ENCODE measurements at regions not wholly inside any gene's neighbourhood (a gene's known extent, or its start where the extent isn't known, plus 50 kb on each side); places are given as distances from the start of the nearest gene placed in this dataset.
"Not testable (repeated sequence)": the region's sequence is repeated elsewhere in the genome, so short reads cannot be mapped to it uniquely, and the experiment has no call there.

DNA sequence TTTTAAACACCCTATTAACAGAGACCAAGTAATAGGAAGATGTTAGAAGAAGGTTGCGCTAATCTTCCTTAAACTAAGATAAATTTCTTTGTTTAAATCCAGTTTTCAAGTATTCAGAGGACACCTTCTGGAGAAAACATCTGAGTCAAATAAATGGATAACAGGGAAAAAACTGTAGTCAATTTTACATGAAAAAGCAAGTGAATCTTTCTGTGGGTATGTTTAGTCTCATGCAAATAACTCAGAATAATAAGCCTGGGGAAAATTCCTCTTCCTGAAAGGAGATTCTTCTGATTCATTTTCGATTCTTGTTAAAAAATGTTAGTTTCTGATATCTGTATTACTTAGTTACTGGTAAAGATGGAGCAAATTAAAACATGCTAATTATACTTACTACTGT, 145.5 kb downstream of the CTH start:
- DNase-seq: no peak

GRCh38 chr1:70567167-70567566, 156.1 kb downstream of the CTH start:
- no peak for DNase-seq

DNA sequence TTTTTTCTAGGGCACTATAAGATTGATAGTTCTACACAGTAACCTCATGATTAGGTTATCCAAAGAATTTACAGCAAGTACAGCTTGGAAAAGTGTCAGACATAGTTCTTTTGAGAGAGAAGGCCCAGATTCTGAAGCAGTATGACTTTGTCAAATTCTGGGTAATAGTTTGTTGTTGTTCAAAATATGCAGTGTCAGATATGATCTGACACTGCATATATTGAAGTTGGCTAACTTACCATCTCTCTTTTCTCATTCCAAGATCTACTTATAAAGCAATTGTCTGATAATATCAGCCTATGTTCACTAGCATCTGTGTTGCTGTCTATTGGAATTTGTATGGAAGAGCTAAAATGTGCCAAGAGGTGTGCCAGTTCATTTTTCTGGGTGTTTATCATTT, 160.1 kb downstream of the CTH start:
- DNase-seq: no peak

DNA sequence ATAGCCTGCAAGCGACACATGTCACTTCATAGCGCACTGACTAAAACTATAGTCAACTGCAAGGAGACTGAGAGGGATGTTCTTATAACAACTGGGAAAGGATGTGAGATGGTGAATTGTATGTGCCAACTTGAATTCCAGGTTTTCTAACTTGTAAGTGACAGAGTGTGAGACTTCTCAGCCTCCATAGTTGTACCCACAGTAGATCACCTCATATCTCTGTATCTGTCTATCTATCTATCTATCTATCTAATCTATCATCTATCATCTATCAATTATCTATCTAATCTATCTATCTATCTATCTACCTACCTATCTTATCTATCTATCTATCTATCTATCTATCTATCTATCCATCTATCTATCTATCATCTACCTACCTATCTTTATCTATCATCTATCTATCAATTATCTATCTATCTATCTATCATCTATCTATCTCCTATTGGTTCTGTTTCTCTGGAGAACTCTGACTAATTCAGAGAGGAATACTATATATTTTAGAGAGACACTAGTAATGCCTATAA, 162.3 kb downstream of the CTH start:
- DNase-seq: no peak

DNA sequence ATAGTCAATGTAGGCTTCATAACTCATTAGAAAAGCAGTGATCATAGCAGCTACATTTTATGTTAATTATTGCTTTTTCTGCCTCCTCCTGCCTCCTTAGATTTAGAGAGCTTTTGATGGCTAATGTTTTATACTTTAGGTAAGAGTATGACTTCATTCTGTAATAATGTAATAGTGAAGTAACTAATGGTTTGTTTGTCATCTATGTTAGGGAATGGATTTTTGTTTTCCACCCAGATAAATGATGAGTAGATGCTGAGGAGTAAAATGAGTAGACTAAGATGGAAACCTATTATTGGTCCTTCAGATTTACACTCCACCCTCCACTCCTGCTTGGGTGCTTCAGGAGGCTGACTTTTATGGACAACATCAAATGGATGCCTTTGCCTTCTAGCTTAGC, 170.6 kb downstream of the CTH start:
- no peak for DNase-seq

GRCh38 chr1:70583522-70583921, 172.5 kb downstream of the CTH start:
- no peak for DNase-seq

DNA sequence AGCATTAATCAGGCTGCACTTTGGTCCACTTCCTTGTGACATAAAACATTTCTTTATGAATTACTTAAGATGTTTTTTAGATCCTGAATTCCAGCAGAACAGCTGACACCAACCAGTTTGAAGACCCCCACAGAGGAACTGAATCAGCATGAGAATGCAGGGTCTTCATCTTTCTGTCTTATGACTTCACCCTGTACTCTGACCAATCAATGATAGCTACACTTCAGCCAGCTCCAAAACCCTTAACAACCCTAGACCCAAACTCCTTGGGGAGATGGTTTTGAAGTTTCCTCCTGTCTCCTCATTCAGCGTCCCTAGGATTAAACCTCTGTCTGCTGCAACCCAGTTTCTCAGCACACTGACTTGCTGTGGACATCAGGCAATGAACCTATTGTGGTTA, 175.0 kb downstream of the CTH start:
- DNase-seq: no peak

GRCh38 chr1:70587872-70588366, 176.9 kb downstream of the CTH start:
- DNase-seq: no peak

DNA sequence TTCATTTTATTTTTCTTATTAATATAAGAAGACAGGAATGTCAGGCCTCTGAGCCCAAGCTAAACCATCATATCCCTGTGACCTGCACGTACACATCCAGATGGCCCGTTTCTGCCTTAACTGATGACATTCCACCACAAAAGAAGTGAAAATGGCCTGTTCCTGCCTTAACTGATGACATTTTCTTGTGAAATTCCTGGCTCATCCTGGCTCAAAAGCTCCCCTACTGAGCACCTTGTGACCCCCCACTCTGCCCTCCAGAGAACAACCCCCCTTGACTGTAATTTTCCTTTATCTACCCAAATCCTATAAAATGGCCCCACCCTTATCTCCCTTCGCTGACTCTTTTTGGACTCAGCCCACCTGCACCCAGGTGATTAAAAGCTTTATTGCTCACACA, 182.5 kb downstream of the CTH start:
- not testable (repeated sequence) for DNase-seq

DNA sequence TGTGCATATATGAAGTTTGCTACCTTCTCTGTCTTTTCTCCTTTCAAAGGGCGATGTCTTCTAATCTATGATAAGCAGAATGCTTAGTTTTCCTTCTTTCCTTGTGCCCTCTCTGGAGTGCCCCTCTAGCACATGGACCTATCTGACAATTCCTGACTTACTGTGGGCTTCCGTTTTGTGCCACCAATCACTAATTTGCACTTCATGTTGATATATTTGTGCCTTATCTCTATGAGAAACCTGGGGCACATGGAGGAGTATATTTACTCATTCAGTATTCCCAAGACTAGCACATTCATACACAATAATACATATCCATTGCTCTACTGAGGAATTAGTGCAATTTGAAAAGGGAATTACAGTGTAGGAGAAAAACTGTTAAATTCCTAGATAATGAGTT, 197.7 kb downstream of the CTH start:
- no peak for DNase-seq

DNA sequence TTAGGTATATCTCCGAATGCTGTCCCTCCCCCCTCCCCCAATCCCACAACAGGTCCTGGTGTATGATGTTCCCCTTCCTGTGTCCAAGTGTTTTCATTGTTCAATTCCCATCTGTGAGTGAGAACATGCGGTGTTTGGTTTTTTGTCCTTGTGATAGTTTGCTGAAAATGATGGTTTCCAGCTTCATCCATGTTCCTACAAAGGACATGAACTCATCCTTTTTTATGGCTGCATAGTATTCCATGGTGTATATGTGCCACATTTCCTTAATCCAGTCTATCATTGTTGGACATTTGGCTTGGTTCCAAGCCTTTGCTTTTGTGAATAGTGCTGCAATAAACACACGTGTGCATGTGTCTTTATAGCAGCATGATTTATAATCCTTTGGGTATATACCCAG, 199.1 kb downstream of the CTH start:
- DNase-seq: not testable (repeated sequence)

DNA sequence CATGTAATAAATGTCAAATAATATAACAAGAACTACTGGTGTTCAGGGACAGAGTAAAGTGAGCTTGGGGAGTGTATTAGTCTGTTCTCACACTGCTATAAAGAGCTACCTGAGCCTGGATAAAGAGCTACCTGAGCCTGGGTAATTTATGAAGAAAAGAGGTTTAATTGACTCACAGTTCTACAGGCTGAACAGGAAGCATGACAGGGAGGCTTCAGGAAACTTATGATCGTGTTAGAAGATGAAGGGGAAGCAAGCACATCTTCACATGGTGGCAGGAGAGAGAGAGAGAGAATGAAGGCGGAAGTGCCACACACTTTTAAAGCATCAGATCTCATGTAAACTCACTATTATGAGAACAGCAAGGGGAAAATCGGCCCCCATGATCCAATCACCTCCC, 205.9 kb downstream of the CTH start:
- no peak for DNase-seq

GRCh38 chr1:70617728-70618127, 206.7 kb downstream of the CTH start:
- DNase-seq: no peak

DNA sequence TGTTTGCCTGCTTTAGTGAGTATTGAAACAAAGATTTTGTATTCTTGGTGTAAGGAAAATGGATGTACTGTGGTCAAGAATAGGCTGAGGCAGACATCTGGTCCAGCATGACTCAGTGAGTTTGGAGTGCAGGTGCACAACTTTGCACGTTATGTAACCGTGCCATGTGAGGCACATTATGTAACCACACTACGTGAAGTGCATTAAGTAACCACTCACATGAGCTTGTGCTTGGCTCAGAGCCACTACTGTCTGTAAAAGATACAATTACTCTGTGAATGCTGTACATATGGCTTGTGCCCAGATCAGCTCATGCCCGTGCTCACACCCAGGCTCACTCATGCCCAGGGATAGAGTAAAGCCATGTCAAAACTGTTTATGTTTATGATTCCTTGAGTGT, 216.8 kb downstream of the CTH start:
- no peak for DNase-seq

- DNase-seq: no peak
These were observed 217.9 kb downstream of the CTH start for GRCh38 chr1:70628973-70629372.

GRCh38 chr1:70633004-70633403, 221.9 kb downstream of the CTH start:
- DNase-seq: no peak

- no peak for DNase-seq
These were observed 224.8 kb downstream of the CTH start for GRCh38 chr1:70635868-70636267.

DNA sequence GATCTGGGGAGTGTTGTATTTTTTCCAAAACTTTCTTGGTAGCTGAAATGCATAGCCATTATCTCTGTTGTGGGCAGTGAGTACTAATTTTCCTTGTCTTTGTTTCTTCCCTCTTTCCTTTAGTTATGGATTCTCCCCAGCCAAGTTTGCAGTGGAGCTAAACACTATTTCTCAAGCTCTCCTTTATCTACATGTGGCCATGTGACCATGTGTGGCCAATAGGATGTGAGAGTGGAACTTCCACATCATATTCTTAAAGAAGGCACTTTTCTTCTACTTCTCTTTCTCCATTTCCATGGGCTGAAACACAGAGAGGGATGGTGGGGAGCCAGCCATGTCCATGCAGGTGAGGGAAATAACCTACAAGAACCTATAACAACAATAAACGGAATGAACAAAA, 230.8 kb downstream of the CTH start:
- no peak for DNase-seq

GRCh38 chr1:70656361-70656760, 245.3 kb downstream of the CTH start:
- no peak for DNase-seq

GRCh38 chr1:70659891-70660290, 248.8 kb downstream of the CTH start:
- DNase-seq: no peak

DNA sequence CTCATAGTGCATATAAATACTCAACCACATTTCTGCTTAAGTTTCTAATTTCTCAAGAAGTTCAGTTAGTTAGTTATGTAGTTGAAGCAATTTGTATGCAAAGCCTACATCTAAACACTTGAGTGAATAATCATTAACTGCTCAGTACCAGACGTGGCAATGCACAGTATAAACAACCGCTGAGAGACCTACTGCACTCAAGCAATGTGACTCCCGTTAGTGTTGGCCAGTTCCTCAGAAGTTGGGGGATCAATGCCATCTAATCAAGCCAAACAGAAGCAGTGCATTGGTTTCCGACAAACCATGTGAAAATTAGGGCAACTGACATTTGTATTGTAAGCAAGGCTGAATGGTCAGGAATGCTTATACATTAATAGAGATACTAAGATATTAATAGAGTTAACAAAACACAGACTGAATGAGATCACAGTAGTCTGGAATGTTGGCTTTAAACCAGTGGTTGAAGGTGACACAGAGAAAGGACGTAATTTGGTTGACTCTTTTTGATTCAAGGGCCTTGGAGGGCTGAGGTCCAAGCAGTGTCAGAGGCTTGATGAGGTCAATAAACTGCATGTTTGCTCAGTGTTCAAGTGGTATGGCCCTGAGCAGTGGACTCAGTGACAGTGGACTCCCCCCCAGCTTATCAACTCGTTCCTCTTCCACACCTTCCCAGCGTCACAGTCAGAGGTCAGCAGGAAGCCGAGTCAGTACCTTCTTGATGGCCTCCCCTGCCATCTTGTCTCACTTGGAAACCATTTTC, 255.5 kb downstream of the CTH start:
- no peak for DNase-seq

GRCh38 chr1:70667494-70668170, 256.6 kb downstream of the CTH start:
- no peak for DNase-seq

GRCh38 chr1:70671006-70671405, 259.9 kb downstream of the CTH start:
- no peak for DNase-seq

DNA sequence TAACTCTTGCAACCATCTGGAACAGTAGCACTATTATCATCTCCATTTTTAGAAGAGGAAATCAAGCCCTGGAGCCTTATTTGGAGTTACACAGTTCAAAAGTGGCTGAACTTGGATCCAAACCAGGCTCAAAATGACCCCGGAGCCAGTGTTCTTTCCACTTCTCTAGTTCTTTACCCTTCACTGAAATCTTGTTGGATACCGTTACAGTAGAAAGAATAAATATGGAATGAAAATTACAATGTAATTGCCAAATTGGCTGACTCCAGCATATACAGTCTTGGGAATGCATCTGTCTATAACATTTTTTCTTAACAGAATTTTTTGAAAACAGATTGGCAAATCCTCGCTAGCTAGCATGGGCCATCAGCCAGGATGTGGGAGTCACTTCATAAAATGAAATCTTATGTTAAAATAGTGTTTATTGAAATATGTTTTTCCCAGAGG, 261.4 kb downstream of the CTH start:
- no peak for DNase-seq
